ENCODE measurements at regions not wholly inside any gene's neighbourhood (a gene's known extent, or its start where the extent isn't known, plus 50 kb on each side); places are given as distances from the start of the nearest gene placed in this dataset.
"Not testable (repeated sequence)": the region's sequence is repeated elsewhere in the genome, so short reads cannot be mapped to it uniquely, and the experiment has no call there.

- not testable (repeated sequence) for TF ChIP-seq EZH2 (IDR thresholded peaks at IDR 0.05); POLR2AphosphoS5 (IDR thresholded peaks at IDR 0.05; ENCODE audit: borderline replicate concordance, low read depth, low read length)
These were observed 114.2 kb upstream of the FBXO28 start for GRCh38 chr1:223999761-224000160.
